ENCODE measurements at regions not wholly inside any gene's neighbourhood (a gene's known extent, or its start where the extent isn't known, plus 50 kb on each side); places are given as distances from the start of the nearest gene placed in this dataset.

GRCh38 chr5:165272436-165272835 lies 1767.0 kb downstream of the MAT2B start:
- in situ Hi-C loops (cut with HindIII; ENCODE audit: low pct_ligation_motif_present, low pct_unique_long_range_greater_than_20kb, low sequenced_read_pairs) = no loop called here
- DNase-seq = no peak

GRCh38 chr5:165277661-165278060 lies 1772.2 kb downstream of the MAT2B start:
- DNase-seq = no peak
- in situ Hi-C loops (cut with HindIII; ENCODE audit: low pct_ligation_motif_present, low pct_unique_long_range_greater_than_20kb, low sequenced_read_pairs) = no loop called here

GRCh38 chr5:165282491-165282890 lies 1777.1 kb downstream of the MAT2B start:
- DNase-seq = no peak
- in situ Hi-C loops (cut with HindIII; ENCODE audit: low pct_ligation_motif_present, low pct_unique_long_range_greater_than_20kb, low sequenced_read_pairs) = no loop called here

- no peak for DNase-seq
- in situ Hi-C loops (cut with HindIII; ENCODE audit: low pct_ligation_motif_present, low pct_unique_long_range_greater_than_20kb, low sequenced_read_pairs) = no loop called here
Observed at GRCh38 chr5:165286692-165287091, 1781.3 kb downstream of the MAT2B start.

GRCh38 chr5:165290535-165290934 lies 1785.1 kb downstream of the MAT2B start:
- in situ Hi-C loops (cut with HindIII; ENCODE audit: low pct_ligation_motif_present, low pct_unique_long_range_greater_than_20kb, low sequenced_read_pairs) = no loop called here
- no peak for DNase-seq

GRCh38 chr5:165296401-165297130 lies 1791.1 kb downstream of the MAT2B start:
- no peak for DNase-seq
- in situ Hi-C loops (cut with HindIII; ENCODE audit: low pct_ligation_motif_present, low pct_unique_long_range_greater_than_20kb, low sequenced_read_pairs) = no loop called here

GRCh38 chr5:165304193-165304827 lies 1798.9 kb downstream of the MAT2B start:
- in situ Hi-C loops (cut with HindIII; ENCODE audit: low pct_ligation_motif_present, low pct_unique_long_range_greater_than_20kb, low sequenced_read_pairs) = no loop called here
- no peak for DNase-seq

GRCh38 chr5:165305596-165305995 lies 1800.2 kb downstream of the MAT2B start:
- in situ Hi-C loops (cut with HindIII; ENCODE audit: low pct_ligation_motif_present, low pct_unique_long_range_greater_than_20kb, low sequenced_read_pairs) = no loop called here
- no peak for DNase-seq

- DNase-seq = no peak
- in situ Hi-C loops (cut with HindIII; ENCODE audit: low pct_ligation_motif_present, low pct_unique_long_range_greater_than_20kb, low sequenced_read_pairs) = no loop called here
Observed at GRCh38 chr5:165309446-165309845, 1804.0 kb downstream of the MAT2B start.

GRCh38 chr5:165310031-165310430 lies 1804.6 kb downstream of the MAT2B start:
- in situ Hi-C loops (cut with HindIII; ENCODE audit: low pct_ligation_motif_present, low pct_unique_long_range_greater_than_20kb, low sequenced_read_pairs) = no loop called here
- no peak for DNase-seq

- DNase-seq = no peak
- in situ Hi-C loops (cut with HindIII; ENCODE audit: low pct_ligation_motif_present, low pct_unique_long_range_greater_than_20kb, low sequenced_read_pairs) = no loop called here
Observed at GRCh38 chr5:165321912-165322311, 1816.5 kb downstream of the MAT2B start.

GRCh38 chr5:165325221-165325620 lies 1819.8 kb downstream of the MAT2B start:
- no peak for DNase-seq
- in situ Hi-C loops (cut with HindIII; ENCODE audit: low pct_ligation_motif_present, low pct_unique_long_range_greater_than_20kb, low sequenced_read_pairs) = no loop called here

GRCh38 chr5:165327631-165328030 lies 1822.2 kb downstream of the MAT2B start:
- in situ Hi-C loops (cut with HindIII; ENCODE audit: low pct_ligation_motif_present, low pct_unique_long_range_greater_than_20kb, low sequenced_read_pairs) = no loop called here
- no peak for DNase-seq

- in situ Hi-C loops (cut with HindIII; ENCODE audit: low pct_ligation_motif_present, low pct_unique_long_range_greater_than_20kb, low sequenced_read_pairs) = no loop called here
- DNase-seq = no peak
Observed at GRCh38 chr5:165328846-165329245, 1823.4 kb downstream of the MAT2B start.

- in situ Hi-C loops (cut with HindIII; ENCODE audit: low pct_ligation_motif_present, low pct_unique_long_range_greater_than_20kb, low sequenced_read_pairs) = no loop called here
- no peak for DNase-seq
Observed at GRCh38 chr5:165333623-165334022, 1828.2 kb downstream of the MAT2B start.

- in situ Hi-C loops (cut with HindIII; ENCODE audit: low pct_ligation_motif_present, low pct_unique_long_range_greater_than_20kb, low sequenced_read_pairs) = no loop called here
- no peak for DNase-seq
Observed at GRCh38 chr5:165334201-165334600, 1828.8 kb downstream of the MAT2B start.

- in situ Hi-C loops (cut with HindIII; ENCODE audit: low pct_ligation_motif_present, low pct_unique_long_range_greater_than_20kb, low sequenced_read_pairs) = no loop called here
- DNase-seq = no peak
Observed at GRCh38 chr5:165349735-165350134, 1844.3 kb downstream of the MAT2B start.

GRCh38 chr5:165351342-165351741 lies 1845.9 kb downstream of the MAT2B start:
- DNase-seq = no peak
- in situ Hi-C loops (cut with HindIII; ENCODE audit: low pct_ligation_motif_present, low pct_unique_long_range_greater_than_20kb, low sequenced_read_pairs) = no loop called here

GRCh38 chr5:165360366-165360765 lies 1854.9 kb downstream of the MAT2B start:
- in situ Hi-C loops (cut with HindIII; ENCODE audit: low pct_ligation_motif_present, low pct_unique_long_range_greater_than_20kb, low sequenced_read_pairs) = no loop called here

GRCh38 chr5:165360784-165361542 lies 1855.5 kb downstream of the MAT2B start:
- in situ Hi-C loops (cut with HindIII; ENCODE audit: low pct_ligation_motif_present, low pct_unique_long_range_greater_than_20kb, low sequenced_read_pairs) = no loop called here
- DNase-seq = no peak

More at GRCh38 chr5:165360366-165360765, 1854.9 kb downstream of the MAT2B start:
- DNase-seq = no peak
